HG03558 (cell line): ENCODE measurements at regions not wholly inside any gene's neighbourhood (a gene's known extent, or its start where the extent isn't known, plus 50 kb on each side); places are given as distances from the start of the nearest gene placed in this dataset.
"Not testable (repeated sequence)": the region's sequence is repeated elsewhere in the genome, so short reads cannot be mapped to it uniquely, and the experiment has no call there.

Experiments used
- ATAC-seq: cut with Tn5 transposase; IDR thresholded peaks from one replicate; pipeline ENCODE4 v1.9.1; 2021; ENCODE audit warnings: moderate number of reproducible peaks; ENCODE audit not compliant: unreplicated experiment; ENCODE audit errors: extremely low read depth

DNA sequence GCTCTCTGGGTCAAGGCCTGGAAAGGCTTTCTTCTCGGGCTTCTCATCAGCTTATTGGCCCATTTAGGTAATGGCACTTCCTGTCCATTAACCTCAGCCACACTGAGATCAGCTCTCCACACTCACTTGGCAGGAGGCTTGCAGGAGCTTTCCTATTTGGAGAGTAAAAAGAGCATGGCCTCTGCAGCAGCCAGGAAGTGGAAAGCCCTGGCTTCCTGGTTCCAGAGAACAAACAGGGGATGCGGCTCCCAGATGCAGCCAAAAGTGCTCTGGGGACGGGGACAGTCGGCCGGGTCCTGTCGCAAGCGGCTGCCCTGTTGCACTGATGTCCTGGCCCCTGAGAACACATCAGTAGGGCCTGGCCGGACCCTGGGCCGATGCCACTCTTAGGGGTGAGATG is 4462.4 kb upstream of the TPTE start:
- ATAC-seq, result not testable (repeated sequence)

DNA sequence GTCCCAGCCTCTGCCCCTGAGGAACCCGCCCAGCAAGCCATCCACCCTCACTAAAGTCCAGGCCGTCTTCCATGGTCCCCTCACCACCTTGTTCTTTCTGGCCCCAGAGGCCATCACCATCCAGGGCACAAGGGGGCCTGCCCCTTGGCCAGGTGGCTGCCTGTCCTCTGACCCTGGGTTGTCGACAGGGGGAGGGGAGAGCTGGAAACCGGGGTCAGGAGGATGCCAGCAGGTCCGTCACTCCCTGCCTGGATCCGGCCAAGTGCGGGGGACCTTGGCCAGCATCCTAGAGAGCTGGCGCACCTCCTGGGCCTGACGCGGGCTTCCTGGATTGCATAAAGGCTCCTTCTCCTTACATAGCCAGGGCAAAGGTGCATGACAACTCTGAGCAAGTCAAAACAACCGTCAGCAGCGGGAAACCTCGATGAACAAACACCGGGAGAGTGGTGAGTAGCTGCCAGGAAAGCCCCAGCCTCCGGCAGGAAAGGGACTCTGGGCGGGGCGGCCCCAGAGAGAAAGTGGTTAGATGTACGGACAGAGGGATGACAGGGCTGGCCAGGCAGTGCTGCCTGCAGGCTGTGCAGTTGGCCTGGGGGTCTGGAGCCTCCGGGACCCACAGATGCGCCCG is 4461.2 kb upstream of the TPTE start:
- not testable (repeated sequence) for ATAC-seq

DNA sequence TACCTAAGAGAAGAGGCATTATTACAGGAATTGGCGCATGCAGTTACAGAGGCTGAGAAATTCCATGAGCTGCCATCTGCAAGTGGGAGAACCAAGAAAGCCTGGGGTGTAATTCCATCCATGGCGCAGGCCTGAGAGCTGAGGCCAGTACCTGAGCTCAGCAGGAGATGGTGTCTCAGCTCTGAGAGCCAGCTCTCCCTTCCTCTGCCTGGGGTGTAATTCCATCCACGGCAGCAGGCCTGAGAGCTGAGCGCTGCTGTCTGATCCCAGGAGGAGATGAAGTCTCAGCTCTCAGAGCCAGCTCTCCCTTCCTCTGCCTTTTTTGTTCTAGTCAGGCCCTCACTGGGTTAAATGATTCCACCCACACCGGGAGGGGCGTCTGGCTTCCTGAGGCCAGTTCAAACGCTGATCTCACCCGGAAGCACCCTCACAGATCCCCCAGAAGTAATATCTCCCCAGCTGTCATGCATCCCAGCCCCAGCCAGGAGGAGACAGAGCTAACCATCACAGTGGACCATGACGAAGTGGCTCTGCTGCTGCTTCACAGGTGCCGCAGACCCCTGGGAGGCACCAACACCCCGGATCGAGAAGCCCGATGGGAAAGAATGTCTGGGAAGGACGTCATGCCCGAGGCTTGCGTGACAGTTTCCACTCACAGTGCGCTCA is 4454.9 kb upstream of the TPTE start:
- not testable (repeated sequence) for ATAC-seq

DNA sequence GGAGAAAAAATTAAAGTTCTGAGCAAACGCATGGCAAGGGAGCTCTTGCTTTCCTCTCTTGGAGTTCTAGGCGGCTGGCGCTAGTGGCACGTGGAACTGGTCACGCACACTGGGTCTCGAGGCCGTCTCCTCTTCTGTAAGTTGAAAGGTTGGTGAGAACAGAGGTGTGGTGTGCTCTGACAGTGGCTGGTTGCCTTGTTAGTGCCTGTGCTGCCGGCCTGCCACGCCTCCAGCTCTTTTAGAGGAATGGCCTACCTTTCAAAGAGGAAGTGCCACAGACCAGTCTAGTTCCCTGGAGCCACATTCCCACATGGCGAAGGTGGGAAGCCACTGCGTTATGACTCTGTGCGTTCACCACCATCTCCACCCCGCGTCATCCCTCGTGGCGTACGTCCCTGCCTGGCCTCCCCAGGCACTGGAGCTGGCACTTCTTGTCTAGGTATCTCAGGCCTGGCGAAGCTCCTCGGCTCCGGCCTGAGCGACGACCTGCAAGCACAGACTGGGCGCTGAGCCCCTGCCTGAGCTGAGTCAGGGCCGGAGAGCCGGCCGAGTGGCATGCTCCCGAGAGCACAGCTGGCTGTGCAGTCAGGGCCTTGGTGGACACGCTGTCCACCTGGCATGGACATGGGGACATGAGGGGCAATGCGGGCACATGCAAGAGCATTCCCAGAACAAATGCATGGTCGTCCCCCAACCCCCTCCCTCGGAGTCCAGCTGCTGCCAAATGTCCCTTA is 4453.1 kb upstream of the TPTE start:
- not testable (repeated sequence) for ATAC-seq

DNA sequence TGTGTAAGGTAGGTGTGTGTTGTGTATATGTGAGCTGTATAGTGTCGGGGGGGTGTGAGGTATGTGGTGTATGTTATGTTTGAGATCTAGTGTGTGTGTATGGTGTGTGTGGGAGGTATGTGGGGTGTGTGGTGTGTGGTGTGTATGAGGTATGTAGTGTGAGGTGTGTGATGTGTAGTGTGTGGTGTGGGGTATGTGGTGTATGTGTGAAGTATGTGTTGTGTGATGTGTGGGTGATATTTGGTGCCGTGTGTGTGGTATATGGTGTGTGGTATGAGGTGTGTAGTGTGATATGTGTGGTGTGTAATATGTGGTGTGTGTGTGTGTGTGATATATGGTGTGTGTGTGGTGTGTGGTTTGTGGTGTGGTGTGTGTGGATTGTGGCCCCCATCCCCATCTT is 4451.2 kb upstream of the TPTE start:
- not testable (repeated sequence) for ATAC-seq

DNA sequence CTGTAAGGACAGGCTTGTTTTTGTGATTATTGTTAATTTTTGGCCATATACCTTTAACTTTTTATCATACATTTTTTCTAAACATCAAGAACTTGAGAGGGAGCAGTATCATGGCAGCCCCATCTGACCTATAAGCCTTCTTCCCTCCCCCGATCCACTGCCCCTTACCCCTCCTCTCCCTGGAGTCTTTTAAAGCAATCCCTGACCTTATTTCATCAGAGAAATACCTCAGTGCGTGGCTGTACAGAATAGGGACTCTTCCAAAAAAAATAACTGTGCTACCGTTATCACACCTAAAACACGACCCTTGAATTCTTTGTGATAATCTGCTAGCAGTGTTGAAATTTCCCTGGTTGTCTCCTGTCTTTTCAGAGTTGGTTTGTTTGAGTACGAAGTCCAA is 4448.7 kb upstream of the TPTE start:
- not testable (repeated sequence) for ATAC-seq

DNA sequence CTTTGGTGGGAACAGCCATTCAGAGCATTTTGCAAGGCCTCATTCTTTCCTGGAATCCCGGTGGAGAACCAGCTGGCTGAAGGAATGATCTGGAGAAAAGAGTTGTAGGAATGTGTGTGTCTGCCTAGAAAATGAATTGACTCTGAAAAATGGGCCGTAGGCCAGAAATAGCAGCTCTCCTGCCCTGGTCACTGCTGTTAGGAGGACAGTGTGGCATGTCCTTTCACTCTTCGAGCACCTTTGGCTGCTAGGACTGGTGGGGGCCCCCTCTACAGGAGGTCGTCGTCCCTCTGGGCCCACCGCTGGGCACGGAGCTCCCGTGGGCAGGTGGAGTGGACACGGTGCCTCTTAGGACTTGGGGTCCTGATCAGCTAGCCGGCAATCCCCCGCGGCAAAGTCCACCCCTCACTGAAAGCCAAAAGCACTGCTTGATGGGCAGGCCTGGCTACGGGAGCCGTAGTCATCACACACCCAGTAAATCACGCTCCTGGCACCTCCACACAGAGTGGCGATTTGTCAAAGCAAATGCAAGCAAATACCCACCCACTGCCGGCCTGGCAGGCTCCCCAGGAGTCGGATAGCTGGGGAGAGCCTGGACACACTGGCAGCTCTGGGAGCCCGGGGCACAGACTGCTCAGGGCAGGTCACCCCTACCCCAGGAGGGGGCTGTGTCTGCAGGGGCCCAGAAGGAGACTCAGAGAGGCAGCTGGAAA is 4447.2 kb upstream of the TPTE start:
- not testable (repeated sequence) for ATAC-seq

DNA sequence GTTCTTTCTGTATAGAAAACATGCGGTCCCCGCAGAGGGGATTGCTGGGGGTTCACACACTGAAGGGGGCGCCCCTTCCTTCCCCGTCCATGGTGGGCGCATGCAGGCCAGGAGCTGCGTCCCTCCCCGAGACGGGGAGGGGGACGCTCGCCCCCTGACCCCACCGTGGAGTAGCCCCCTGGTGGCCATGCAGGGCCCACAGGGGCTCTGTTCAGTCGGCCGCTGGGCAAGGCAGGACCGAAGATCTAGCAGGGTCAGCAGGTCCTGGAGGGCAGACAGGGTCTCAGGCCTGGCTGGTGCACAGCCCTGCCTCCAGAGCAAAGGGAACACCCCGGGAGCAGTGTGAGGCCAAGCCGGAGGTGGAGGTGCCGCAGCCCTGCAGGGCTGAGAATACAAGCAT is 4446.4 kb upstream of the TPTE start:
- not testable (repeated sequence) for ATAC-seq

DNA sequence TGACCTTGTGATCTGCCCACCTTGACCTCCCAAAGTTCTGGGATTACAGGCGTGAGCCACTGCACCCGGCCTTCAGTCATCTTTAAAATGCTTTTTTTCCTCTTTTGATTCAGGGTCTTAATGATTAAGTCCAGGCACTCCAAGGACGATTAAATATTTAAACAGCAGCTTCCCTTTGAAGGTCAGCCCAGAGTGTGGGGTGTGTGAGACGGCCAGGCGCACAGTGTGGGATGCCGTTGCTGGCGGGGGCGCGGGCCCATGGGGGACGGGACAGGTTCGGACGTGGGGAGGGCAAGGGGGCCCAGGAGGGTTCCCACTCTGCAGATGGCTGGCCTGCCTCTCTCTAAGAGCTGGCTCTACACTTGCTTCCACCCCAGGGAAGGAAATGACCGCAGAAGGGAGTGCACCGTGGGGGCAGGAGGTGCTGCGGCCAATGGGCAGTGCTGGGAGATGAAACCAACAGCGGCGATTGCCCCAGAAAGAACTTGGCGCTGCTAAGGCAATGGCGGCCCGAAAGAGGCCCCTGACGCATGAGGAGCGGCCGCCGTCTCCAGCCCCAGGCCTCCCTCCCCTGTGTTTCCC is 4445.7 kb upstream of the TPTE start:
- ATAC-seq, result not testable (repeated sequence)

DNA sequence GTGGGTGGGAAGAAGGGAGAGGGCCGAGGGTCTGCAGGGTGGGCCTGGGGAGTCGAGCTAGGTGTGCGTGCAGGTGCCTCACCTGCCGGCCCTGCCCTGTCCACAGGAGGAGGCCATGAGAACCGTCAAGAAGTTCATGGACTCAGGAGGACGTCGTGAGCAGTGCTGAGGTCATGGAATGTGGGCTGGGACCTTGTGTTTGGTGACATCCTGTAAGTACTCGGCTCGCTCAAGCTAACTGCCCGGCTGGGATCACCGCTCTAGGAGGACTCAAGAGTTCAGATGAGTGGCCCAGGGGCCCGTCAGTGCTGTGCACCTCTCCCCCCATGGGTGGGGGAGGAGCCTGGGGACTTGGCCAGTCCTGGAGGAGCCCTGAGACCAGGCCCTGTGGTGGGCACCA is 4444.0 kb upstream of the TPTE start:
- ATAC-seq, result not testable (repeated sequence)

DNA sequence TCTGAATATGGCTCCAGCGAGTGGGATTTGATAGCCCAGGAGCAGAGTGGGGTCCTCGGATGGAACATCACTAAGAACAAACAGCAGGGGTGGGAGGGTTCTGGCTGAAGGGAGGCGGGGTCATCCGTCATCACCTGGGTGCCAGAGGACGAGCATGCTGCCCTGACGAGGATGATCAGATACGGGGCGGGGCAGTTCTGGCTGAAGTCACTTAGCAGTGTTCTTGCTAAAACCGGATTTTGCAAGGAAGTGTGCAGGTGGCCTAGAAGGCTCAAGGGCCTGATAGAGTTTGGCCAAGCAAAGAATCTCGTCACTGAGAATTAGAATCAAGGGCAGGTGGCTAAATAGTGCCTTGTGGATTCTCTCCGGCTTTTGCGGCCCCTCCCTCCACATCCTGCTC is 4442.5 kb upstream of the TPTE start:
- ATAC-seq, result not testable (repeated sequence)

DNA sequence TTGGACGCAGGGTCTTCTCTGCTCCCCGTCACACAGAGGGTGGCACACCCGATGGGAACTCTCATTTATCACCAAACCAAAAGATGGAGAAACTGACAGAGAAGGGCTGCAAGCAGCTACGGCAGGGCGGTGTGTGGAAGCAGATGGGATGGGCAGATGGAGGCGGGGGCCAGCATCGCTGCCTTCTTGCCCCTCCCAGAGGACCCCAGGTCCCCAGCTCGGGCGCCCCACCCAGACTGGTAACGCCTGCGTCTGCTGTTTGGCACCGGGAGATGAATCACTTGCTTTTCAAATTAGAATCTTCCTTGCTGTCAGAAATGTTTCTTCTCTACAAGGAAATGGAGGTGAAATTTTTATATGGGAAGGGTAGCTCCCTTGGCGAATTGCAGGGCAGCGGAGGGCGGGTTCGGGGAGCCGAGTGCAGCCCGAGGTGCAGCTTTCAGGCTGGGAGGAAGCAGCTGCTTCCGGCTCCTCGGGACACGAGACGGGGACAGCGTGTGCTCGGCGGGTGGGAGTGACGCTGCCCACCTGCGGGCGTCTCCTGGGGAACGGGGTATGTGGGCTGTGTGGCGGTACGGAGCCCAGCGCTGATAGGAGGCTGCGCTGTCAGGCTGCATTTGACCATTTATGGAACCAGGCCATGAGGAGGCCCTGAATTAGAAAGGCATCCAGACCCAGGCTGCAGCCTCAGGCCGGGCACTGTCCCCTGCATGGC is 4440.3 kb upstream of the TPTE start:
- not testable (repeated sequence) for ATAC-seq

DNA sequence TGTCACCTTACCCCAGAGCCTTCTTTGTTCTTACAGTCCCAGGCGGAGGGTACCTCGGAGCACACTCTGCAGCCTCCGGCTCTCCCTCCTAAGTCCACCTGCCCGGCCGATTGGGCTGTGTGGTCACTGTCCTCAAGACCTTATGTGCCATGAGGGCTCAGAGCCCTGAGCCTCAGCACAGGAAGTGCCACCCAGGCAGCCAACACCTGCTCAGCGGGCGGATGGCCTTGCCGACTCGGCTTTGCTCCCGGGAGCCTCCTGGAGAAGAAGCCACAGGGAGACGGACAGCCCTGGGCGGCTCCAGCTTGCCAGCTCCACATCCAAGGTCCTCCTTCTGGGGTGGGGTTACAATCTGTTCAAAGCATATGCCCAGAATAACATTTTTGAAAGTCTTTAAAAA is 4439.2 kb upstream of the TPTE start:
- not testable (repeated sequence) for ATAC-seq

DNA sequence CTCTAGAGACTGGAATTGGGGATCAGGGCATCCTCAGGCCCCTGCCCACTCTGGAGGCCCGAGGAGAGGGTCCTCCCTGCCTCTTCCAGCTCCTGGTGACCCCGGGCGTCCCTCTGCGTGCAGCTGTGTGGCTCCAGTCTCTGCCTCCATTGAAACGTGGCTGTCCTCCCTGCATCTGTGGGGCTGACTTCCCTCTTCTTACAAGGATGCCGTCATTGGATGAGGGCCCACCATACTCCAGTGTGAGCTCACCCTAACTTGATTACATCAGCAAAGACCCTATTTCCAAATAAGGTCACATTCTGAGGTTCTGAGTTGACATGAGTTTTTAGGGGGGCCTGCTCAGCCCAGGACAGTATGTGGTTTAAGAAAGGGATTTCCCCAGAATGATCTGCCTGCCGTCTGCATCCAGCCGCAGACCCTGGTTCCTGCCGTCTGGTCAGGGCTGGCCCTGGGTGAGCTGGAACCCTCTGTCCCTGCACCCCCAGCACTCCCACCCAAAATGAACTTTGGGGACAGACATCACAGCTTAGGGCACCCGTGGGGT is 4437.7 kb upstream of the TPTE start:
- not testable (repeated sequence) for ATAC-seq

DNA sequence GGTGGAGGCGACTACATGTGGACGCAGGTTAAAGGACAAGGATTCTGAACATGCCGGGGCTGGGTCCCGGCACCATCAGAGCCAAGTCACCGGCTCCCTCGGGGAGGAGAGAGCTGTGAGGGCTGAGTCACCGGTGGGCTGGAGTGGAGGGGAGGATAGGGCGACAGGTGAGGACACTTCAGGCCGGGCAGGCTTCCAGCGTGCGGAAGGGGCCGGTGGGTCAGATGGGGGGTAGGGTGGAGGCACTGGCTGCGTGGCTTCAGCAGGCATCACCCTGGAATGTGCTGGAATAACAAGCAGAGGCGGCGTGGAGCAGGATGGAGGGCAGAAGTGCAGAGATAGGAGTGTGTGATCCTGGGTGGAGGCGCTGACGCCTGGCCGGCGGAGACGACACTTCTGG is 4435.3 kb upstream of the TPTE start:
- not testable (repeated sequence) for ATAC-seq

DNA sequence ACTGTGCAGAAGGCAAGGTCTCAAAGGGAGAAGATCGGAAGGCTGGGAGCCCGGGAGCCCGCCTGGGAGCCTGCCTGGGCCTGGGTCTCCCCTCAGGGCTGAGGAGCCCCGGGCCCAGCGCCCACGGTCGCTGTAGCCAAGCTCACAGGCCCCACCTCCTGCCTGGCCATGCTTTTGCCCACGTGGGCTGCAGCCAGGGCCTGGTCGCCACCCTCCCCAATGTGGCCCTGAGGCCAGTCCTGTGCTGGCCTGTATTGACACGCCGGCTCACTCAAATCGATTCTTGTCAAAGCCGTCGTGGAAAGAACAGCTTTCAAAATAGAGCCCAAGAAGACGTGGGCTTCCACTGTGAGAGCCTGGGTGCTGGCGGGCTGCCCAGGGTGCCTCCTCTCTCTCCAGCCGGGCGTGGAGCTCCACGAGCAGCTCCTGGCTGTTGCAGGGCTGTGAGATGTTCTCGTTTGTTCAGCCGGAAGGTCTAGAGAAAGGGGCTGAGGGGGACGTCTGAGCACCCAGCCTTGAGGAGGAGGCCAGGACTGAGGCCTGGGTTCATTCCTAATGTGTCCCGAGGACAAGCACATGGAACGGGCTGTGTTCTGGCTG is 4433.7 kb upstream of the TPTE start:
- not testable (repeated sequence) for ATAC-seq

DNA sequence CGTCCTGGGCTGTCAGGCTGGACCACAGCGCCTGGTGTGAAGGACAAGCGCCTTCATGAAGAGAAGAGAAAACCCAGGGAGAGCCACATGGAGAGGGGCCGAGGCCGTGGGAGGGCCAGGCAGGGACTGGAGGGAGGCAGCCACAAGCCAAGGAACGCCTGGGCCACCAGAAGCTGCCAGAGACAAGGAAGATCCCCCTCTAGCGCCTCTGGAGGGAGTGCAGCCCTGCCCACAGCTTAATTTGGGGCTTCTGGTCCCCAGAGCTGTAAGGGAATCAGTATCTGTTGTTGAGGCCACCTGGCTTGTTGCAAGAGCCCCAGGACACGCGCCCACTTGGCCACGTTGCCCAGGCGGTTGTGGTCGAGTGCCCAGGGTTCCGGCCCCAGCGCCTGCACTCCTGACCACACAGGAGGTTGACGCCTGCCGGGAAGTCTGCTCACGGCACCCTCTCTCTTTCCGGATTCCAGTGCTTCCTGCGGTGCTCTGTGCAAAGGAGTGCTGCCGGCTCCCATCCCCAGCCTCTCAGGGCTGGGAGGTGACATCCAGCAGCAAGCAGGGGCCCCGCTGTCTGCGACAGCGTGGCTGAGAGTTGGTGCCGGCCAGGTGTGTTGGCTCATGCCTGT is 4431.0 kb upstream of the TPTE start:
- ATAC-seq, result not testable (repeated sequence)

DNA sequence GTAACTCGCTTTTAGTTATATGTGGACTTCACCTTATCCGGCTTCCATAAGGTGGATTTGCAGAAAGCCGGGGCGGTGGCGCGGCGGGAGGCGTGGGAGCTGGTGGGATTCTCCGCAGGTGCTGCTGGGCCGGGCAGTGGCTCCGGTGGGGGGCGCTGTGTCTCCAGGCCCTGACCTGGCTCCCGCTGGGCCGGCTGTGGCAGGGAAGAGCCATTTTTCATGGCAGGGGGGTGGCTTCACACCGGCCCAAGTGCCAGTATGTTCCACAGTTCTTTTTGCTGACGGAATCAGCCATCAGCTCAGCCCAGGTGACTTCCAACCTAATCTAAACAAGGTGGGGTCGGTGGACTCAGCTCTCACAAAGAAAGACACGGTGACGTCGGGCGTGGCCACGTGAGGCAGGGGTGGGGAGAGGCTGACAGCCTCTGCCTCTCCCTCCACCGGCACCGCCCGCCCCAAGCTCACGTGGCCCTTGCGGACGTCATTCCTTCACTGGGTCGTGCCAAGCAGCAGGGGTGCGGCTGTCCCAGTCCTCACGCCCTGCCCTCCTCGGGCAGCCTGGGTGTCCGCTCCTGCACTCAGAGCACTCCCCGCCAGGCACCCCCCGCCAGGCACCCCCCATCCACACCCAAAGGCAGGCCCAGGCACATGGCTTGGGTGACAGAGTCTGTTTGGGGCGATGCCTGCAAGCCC is 4429.9 kb upstream of the TPTE start:
- not testable (repeated sequence) for ATAC-seq
